CD4-positive, alpha-beta T cell (primary cell): ENCODE measurements at regions not wholly inside any gene's neighbourhood (a gene's known extent, or its start where the extent isn't known, plus 50 kb on each side); places are given as distances from the start of the nearest gene placed in this dataset.

Experiments
- ATAC-seq: fragments of 200-7000 bp; cut with Tn5 transposase; one replicate; pipeline ENCODE4 v1.10.0; 2022; ENCODE audit warnings: mild to moderate bottlenecking; ENCODE audit not compliant: poor library complexity
- CTCF ChIA-PET: fragments of 350-600 bp; sonication (Branson Sonifier 250); formaldehyde crosslinking; loops from one replicate; lab custom pipeline; 2021; ENCODE audit warnings: antibody characterized with exemption, inconsistent platforms; lab: Charles Lee
- POLR2A ChIA-PET: fragments of 350-600 bp; sonication (Branson Sonifier 250); formaldehyde crosslinking; loops from one replicate; lab custom pipeline; 2021; ENCODE audit warnings: antibody characterized with exemption, inconsistent platforms; lab: Charles Lee
- DNase-seq, 14 experiments: peaks; one replicate each; pipeline ENCODE4 v3.0.0-alpha.2; 2013 to 2020; ENCODE audit warnings: mixed read lengths in 2 of 14
- H3K27ac ChIP-seq, 2 donors: one replicate each; pipeline versions ENCODE4 v1.5.1 to v1.7.0; 2013; ENCODE audit warnings: low read length in 2 of 2, low read depth in 1 of 2, mild to moderate bottlenecking in 1 of 2
- H3K27me3 ChIP-seq, 2 experiments: 1 replicate in 1 of 2; 2 replicates in 1 of 2; pipeline versions ENCODE4 v1.6.1 to v1.7.0; 2013; ENCODE audit warnings: low read length in 2 of 2, control low read depth in 1 of 2, mild to moderate bottlenecking in 1 of 2, moderate library complexity in 1 of 2; ENCODE audit not compliant: insufficient read depth in 2 of 2, control insufficient read depth in 1 of 2
- H3K36me3 ChIP-seq: one replicate; pipeline ENCODE4 v1.6.1; 2013; ENCODE audit warnings: low read length, control low read depth; ENCODE audit not compliant: insufficient read depth
- H3K4me1 ChIP-seq: one replicate; pipeline ENCODE4 v1.6.1; 2013; ENCODE audit warnings: low read length, control low read depth; ENCODE audit not compliant: insufficient read depth
- H3K4me3 ChIP-seq: one replicate; pipeline ENCODE4 v1.5.1; 2013; ENCODE audit warnings: mild to moderate bottlenecking, low read length, moderate library complexity
- H3K9me3 ChIP-seq, 2 experiments: 1 replicate in 1 of 2; 2 replicates in 1 of 2; pipeline versions ENCODE4 v1.6.1 to v1.7.0; 2013; ENCODE audit warnings: low read length in 2 of 2, mild to moderate bottlenecking in 2 of 2, control low read depth in 1 of 2, moderate library complexity in 1 of 2; ENCODE audit not compliant: control insufficient read depth in 1 of 2, insufficient read depth in 1 of 2
- H3K27ac Mint-ChIP-seq: one replicate; pipeline ENCODE4 v1.8.0; 2020; ENCODE audit warnings: mixed read lengths
- H3K27me3 Mint-ChIP-seq: one replicate; pipeline ENCODE4 v1.8.0; 2021; ENCODE audit warnings: mixed read lengths
- H3K36me3 Mint-ChIP-seq: one replicate; pipeline ENCODE4 v1.8.0; 2021; ENCODE audit warnings: low read depth, mixed read lengths
- H3K4me1 Mint-ChIP-seq: one replicate; pipeline ENCODE4 v1.8.0; 2021; ENCODE audit warnings: low read depth, mixed read lengths
- H3K4me3 Mint-ChIP-seq: one replicate; pipeline ENCODE4 v1.8.0; 2020; ENCODE audit warnings: mild to moderate bottlenecking, mixed read lengths
- H3K9me3 Mint-ChIP-seq: one replicate; pipeline ENCODE4 v1.8.0; 2020; ENCODE audit warnings: mixed read lengths
- intact Hi-C, 2 experiments: fragments of 100-400 bp; cut with DNase I in 1 of 2; cut with micrococcal nuclease in 1 of 2; formaldehyde crosslinking; loops; one replicate each; pipeline versions ENCODE4 v1.15.1 to v1.9.0; 2023 to 2025; cut with DNase I, micrococcal nuclease
- TF ChIP-seq, protein P1 (sequence below): fragments of 200-600 bp; IDR thresholded peaks from one replicate; pipeline ENCODE4 v1.8.0; 2022; ENCODE audit warnings: antibody characterized with exemption, mild to moderate bottlenecking

DNA sequence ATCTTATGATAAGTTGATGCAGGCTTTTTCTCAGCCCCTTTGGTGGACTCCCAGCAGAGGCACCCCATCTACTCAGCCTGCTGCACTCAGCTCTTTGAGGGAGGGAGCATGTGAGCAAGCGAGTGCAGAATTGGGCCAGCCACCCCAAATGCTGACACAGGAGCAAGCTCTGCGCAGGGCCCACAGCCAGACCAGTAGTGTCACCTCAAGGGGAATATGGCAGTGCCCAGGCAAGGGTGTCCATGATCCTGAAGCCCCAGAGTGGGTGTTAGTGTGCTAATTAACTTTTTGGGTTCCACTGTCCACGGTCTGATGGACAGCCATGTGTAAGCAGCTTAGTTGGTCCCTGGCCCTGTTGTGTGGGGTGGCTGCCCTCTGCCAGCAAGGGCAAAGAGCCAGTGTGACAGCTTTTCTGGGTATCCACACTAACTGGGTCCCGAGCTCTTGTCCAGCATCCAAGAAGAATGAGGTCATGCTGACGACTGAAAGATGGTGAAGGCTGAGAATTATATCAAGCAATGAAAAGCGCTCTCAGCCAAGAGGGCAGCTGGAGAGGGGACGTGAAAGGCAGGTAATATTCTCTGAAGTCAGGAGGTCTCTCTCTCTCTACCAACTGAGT is 898.3 kb upstream of the PCDH9 start:
- no peak overlapping the region for H3K4me3 Mint-ChIP-seq
- H3K9me3 ChIP-seq, result peaks cover 0 to 8% of the 10 kb centered on the region in 2 experiments
- H3K9me3 Mint-ChIP-seq, result peaks cover 10% of the 10 kb centered on the region
- H3K36me3 ChIP-seq, result no peaks in the 10 kb centered on the region
- DNase-seq (no peak), ATAC-seq (no peak)
- no peaks in the 10 kb centered on the region for H3K36me3 Mint-ChIP-seq
- TF ChIP-seq, protein P1, sequence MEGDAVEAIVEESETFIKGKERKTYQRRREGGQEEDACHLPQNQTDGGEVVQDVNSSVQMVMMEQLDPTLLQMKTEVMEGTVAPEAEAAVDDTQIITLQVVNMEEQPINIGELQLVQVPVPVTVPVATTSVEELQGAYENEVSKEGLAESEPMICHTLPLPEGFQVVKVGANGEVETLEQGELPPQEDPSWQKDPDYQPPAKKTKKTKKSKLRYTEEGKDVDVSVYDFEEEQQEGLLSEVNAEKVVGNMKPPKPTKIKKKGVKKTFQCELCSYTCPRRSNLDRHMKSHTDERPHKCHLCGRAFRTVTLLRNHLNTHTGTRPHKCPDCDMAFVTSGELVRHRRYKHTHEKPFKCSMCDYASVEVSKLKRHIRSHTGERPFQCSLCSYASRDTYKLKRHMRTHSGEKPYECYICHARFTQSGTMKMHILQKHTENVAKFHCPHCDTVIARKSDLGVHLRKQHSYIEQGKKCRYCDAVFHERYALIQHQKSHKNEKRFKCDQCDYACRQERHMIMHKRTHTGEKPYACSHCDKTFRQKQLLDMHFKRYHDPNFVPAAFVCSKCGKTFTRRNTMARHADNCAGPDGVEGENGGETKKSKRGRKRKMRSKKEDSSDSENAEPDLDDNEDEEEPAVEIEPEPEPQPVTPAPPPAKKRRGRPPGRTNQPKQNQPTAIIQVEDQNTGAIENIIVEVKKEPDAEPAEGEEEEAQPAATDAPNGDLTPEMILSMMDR, result no peak
- no peaks in the 10 kb centered on the region for H3K4me1 ChIP-seq
- H3K27ac Mint-ChIP-seq, result no peak overlapping the region
- no peaks in the 10 kb centered on the region for H3K27me3 Mint-ChIP-seq
- ChIA-PET CTCF (no interaction called here), POLR2A (no interaction called here)
- H3K4me1 Mint-ChIP-seq, result no peaks in the 10 kb centered on the region
- no peaks in the 10 kb centered on the region for H3K27me3 ChIP-seq
- intact Hi-C loops, result no loop called here
- H3K4me3 ChIP-seq, result no peak overlapping the region
- no peak overlapping the region for H3K27ac ChIP-seq

DNA sequence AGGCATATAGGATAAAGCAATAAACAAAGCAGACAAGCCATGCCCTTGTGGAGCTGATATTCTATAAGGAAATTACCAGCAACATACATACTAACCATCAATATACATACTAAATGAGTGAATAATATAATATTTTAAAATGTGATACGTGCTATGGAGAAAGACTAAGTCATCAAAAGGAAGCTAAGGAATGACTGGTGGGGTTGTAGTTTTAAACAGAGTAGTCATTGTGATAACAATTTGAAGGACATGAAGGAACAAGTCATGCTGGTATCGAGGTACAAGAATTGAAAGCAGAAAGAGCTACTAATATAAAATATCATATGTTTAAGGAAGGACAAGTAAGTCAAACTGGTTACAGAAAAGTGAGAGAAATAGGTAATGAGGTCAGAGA is 894.9 kb upstream of the PCDH9 start:
- Histone ChIP-seq H3K4me1 (no peaks in the 10 kb centered on the region), H3K9me3 (peaks cover 0 to 8% of the 10 kb centered on the region in 2 experiments), H3K36me3 (no peaks in the 10 kb centered on the region), H3K27me3 (no peaks in the 10 kb centered on the region), H3K27ac (no peak overlapping the region), H3K4me3 (no peak overlapping the region)
- Mint-ChIP-seq H3K27me3 (no peaks in the 10 kb centered on the region), H3K4me1 (no peaks in the 10 kb centered on the region), H3K27ac (no peak overlapping the region), H3K9me3 (peaks cover 6% of the 10 kb centered on the region), H3K36me3 (no peaks in the 10 kb centered on the region), H3K4me3 (no peak overlapping the region)
- TF ChIP-seq, protein P1, result no peak
- POLR2A ChIA-PET, result no interaction called here
- DNase-seq (no peak), ATAC-seq (no peak)
- CTCF ChIA-PET, result interaction anchor here (0.6 kb wide), 1 partner anchor 1120 kb away, joined by 5 read pairs; no protein-coding TSS in a partner anchor
- intact Hi-C loops, result no loop called here

DNA sequence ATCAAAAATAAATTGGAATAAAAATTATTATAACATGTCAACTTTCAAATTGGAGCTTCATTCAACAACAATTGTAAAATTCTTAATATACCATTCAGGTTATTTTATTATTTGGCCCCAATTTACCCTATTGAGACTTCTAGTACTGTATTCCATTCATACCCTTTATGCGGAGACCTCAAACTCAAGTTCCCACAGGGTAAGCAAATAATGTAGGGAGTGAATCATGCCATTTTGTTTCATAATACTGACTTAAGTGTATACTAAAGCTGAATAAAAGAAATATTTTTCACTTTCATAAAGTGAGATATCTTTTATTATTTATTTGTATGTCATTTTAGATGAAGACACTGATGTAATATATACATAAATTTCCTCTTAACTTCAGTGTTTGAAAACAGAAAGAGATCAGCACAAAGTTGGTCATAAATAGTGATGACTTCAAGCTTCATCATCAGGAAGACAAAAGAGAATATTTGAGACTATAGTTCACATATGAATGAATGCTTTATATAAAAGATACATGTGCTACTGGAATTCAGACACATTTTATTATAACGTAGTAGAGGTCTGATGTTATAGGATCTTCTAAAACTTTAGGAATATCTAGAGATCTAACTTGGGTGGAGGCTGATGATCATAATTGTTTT is 894.4 kb upstream of the PCDH9 start:
- Histone ChIP-seq H3K4me3 (no peak overlapping the region), H3K27ac (no peak overlapping the region), H3K27me3 (no peaks in the 10 kb centered on the region), H3K9me3 (peaks cover 0 to 8% of the 10 kb centered on the region in 2 experiments), H3K4me1 (no peaks in the 10 kb centered on the region), H3K36me3 (no peaks in the 10 kb centered on the region)
- intact Hi-C loops, result no loop called here
- no peak for ATAC-seq
- ChIA-PET CTCF (interaction anchor here (0.6 kb wide), 1 partner anchor 1120 kb away, joined by 5 read pairs; no protein-coding TSS in a partner anchor), POLR2A (no interaction called here)
- Mint-ChIP-seq H3K9me3 (peaks cover 6% of the 10 kb centered on the region), H3K4me1 (no peaks in the 10 kb centered on the region), H3K36me3 (no peaks in the 10 kb centered on the region), H3K27me3 (no peaks in the 10 kb centered on the region), H3K4me3 (no peak overlapping the region), H3K27ac (no peak overlapping the region)
- TF ChIP-seq, protein P1, result no peak
- DNase-seq, result no peak
